ENCODE measurements at regions not wholly inside any gene's neighbourhood (a gene's known extent, or its start where the extent isn't known, plus 50 kb on each side); places are given as distances from the start of the nearest gene placed in this dataset.

DNA sequence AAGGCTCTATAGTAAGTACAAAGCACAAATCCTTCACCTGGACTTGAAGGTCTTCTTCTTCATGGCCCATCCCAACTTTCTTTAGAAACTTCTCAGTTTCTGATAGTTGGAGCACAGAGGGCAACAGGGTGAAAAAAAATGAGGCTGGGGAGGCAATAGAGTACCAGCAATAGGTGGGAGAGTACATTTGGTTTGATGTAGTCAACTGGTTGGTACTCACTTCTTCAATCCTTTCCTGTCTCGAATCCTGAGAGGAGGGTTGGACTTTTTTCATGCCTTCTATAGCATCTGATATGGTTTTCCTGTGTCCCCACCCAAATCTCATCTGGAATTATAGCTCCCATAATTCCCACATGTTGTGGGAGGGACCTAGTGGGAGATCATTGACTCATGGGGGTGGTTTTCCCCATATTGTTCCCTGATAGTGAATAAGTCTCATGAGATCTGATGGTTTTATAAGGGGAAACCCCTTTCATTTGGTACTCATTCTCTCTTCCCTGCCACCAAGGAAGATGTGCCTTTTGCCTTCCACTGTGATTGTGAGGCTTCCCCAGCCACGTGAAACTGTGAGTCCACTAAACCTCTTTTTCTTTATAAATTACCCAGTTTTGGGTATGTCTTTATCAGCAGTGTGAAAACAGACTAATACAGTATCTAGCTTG is 75.9 kb upstream of the LCLAT1 start:
- FAIRE-seq = no peak

DNA sequence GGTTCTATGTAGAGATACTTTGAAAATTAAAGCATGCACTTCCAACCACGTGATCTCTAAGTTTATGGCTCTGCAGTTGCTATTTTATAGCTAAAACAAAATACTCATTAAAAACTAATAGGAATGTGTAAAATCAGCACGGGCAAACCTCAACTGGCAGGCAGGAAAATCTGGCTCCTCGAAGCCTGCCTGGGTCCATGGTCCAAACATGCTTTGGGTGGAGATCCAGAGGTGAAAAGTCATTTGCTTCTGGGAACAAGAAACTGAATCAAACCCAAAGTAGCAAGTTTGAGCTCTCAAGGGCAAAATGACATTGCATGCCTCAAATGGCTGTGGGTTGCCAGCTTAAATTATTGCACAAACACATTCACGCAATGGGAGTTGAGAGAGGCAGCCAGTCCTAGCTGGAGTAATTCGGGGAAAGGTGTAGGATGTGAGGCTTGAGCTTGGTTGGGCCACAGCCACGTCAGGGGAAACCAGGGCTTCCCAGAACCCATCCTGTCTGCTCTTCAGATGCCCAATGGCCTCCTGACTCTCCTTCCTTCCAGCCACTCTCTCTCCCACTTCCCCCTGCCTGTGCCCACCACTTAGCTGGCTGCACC is 75.2 kb upstream of the LCLAT1 start:
- dilution Hi-C loops (cut with MboI; ENCODE audit: extremely low pct_ligation_motif_present, low sequenced_read_pairs) = no loop called here

More for the DNA sequence above, 75.9 kb upstream of the LCLAT1 start:
- H3K4me3 ChIP-seq (ENCODE audit: control insufficient read depth in 2 of 3, extremely low read depth in 1 of 3, insufficient read depth in 2 of 3, low read depth in 1 of 3, low read length in 3 of 3) = no peak overlapping the region
- no peaks in the 10 kb centered on the region for H3K9me3 ChIP-seq (ENCODE audit: control insufficient read depth, low read depth, low read length)
- H4K20me1 ChIP-seq (ENCODE audit: control insufficient read depth, extremely low read depth, insufficient read depth, low read length) = no peaks in the 10 kb centered on the region
- dilution Hi-C loops (cut with MboI; ENCODE audit: extremely low pct_ligation_motif_present, low sequenced_read_pairs) = no loop called here
- peaks cover 6% of the 10 kb centered on the region for H3K4me1 ChIP-seq (ENCODE audit: control insufficient read depth, extremely low read depth, insufficient read depth, low read length)
- H2AFZ ChIP-seq (ENCODE audit: control insufficient read depth, low read length) = no peak overlapping the region
- no peaks in the 10 kb centered on the region for H3K79me2 ChIP-seq (ENCODE audit: control insufficient read depth, insufficient read depth, low read length)
- H3K27ac ChIP-seq (ENCODE audit: control insufficient read depth, insufficient read depth, low read length) = no peak overlapping the region
- H3K9ac ChIP-seq (ENCODE audit: control insufficient read depth, extremely low read depth, insufficient read depth, low read length) = no peak overlapping the region
- no peaks in the 10 kb centered on the region for H3K9me1 ChIP-seq (ENCODE audit: control insufficient read depth, extremely low read depth, insufficient read depth, low read length)
- no peaks in the 10 kb centered on the region for H3K36me3 ChIP-seq (ENCODE audit: control insufficient read depth in 2 of 2, extremely low read depth in 1 of 2, insufficient read depth in 2 of 2, low read length in 2 of 2)
- no peak for DNase-seq (ENCODE audit: low read depth, low spot score)
- no peak overlapping the region for H3K4me2 ChIP-seq (ENCODE audit: control insufficient read depth, extremely low read depth, insufficient read depth, low read depth, low read length)
- H3K27me3 ChIP-seq (ENCODE audit: control insufficient read depth, extremely low read depth, insufficient read depth, low read length) = no peaks in the 10 kb centered on the region
- TF ChIP-seq EZH2 (IDR thresholded peaks at IDR 0.05; ENCODE audit: low read length) = no peak
- TF ChIP-seq, protein P1, sequence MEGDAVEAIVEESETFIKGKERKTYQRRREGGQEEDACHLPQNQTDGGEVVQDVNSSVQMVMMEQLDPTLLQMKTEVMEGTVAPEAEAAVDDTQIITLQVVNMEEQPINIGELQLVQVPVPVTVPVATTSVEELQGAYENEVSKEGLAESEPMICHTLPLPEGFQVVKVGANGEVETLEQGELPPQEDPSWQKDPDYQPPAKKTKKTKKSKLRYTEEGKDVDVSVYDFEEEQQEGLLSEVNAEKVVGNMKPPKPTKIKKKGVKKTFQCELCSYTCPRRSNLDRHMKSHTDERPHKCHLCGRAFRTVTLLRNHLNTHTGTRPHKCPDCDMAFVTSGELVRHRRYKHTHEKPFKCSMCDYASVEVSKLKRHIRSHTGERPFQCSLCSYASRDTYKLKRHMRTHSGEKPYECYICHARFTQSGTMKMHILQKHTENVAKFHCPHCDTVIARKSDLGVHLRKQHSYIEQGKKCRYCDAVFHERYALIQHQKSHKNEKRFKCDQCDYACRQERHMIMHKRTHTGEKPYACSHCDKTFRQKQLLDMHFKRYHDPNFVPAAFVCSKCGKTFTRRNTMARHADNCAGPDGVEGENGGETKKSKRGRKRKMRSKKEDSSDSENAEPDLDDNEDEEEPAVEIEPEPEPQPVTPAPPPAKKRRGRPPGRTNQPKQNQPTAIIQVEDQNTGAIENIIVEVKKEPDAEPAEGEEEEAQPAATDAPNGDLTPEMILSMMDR (optimal IDR thresholded peaks at IDR 0.05 in 1 of 3, IDR thresholded peaks at IDR 0.05 in 1 of 3, conservative IDR thresholded peaks at IDR 0.05 in 1 of 3; ENCODE audit: extremely low read depth in 1 of 3, insufficient read depth in 2 of 3, low read length in 3 of 3) = no peak

More for the DNA sequence above, 75.2 kb upstream of the LCLAT1 start:
- Histone ChIP-seq H3K27me3 (ENCODE audit: control insufficient read depth, extremely low read depth, insufficient read depth, low read length) (no peaks in the 10 kb centered on the region), H3K4me1 (ENCODE audit: control insufficient read depth, extremely low read depth, insufficient read depth, low read length) (peaks cover 6% of the 10 kb centered on the region), H3K9me3 (ENCODE audit: control insufficient read depth, low read depth, low read length) (no peaks in the 10 kb centered on the region), H4K20me1 (ENCODE audit: control insufficient read depth, extremely low read depth, insufficient read depth, low read length) (no peaks in the 10 kb centered on the region), H2AFZ (ENCODE audit: control insufficient read depth, low read length) (no peak overlapping the region), H3K27ac (ENCODE audit: control insufficient read depth, insufficient read depth, low read length) (no peak overlapping the region), H3K9ac (ENCODE audit: control insufficient read depth, extremely low read depth, insufficient read depth, low read length) (no peak overlapping the region), H3K9me1 (ENCODE audit: control insufficient read depth, extremely low read depth, insufficient read depth, low read length) (no peaks in the 10 kb centered on the region), H3K4me2 (ENCODE audit: control insufficient read depth, extremely low read depth, insufficient read depth, low read depth, low read length) (no peak overlapping the region), H3K36me3 (ENCODE audit: control insufficient read depth in 2 of 2, extremely low read depth in 1 of 2, insufficient read depth in 2 of 2, low read length in 2 of 2) (no peaks in the 10 kb centered on the region), H3K79me2 (ENCODE audit: control insufficient read depth, insufficient read depth, low read length) (no peaks in the 10 kb centered on the region), H3K4me3 (ENCODE audit: control insufficient read depth in 2 of 3, extremely low read depth in 1 of 3, insufficient read depth in 2 of 3, low read depth in 1 of 3, low read length in 3 of 3) (no peak overlapping the region)
- FAIRE-seq (no peak), DNase-seq (ENCODE audit: low read depth, low spot score) (no peak)
- TF ChIP-seq, protein P1 (optimal IDR thresholded peaks at IDR 0.05 in 1 of 3, IDR thresholded peaks at IDR 0.05 in 1 of 3, conservative IDR thresholded peaks at IDR 0.05 in 1 of 3; ENCODE audit: extremely low read depth in 1 of 3, insufficient read depth in 2 of 3, low read length in 3 of 3) = no peak
- no peak for TF ChIP-seq EZH2 (IDR thresholded peaks at IDR 0.05; ENCODE audit: low read length)

All from keratinocyte (primary cell).